ENCODE measurements at regions not wholly inside any gene's neighbourhood (a gene's known extent, or its start where the extent isn't known, plus 50 kb on each side); places are given as distances from the start of the nearest gene placed in this dataset.

GRCh38 chr11:71145988-71146824 lies 106.2 kb downstream of the SHANK2 start (continued):
- TF ChIP-seq NANOG (IDR thresholded peaks at IDR 0.05; ENCODE audit: borderline replicate concordance) = no peak
- TF ChIP-seq POLR2AphosphoS5 (IDR thresholded peaks at IDR 0.05; ENCODE audit: low read depth) = no peak
- no peak for TF ChIP-seq ZNF114 (CRISPR knock-in tag; IDR thresholded peaks at IDR 0.05)
- no peak for TF ChIP-seq EZH2phosphoT487 (IDR thresholded peaks at IDR 0.05; ENCODE audit: unreplicated experiment)
- TF ChIP-seq ETS1 (IDR thresholded peaks at IDR 0.05) = no peak
- TF ChIP-seq REST (IDR thresholded peaks at IDR 0.05; ENCODE audit: unreplicated experiment) = no peak
- TF ChIP-seq JUNB (IDR thresholded peaks at IDR 0.05; ENCODE audit: unreplicated experiment) = no peak
- no peak for TF ChIP-seq ZNF331 (CRISPR knock-in tag; IDR thresholded peaks at IDR 0.05; ENCODE audit: low read depth)
- TF ChIP-seq CREB1 (CRISPR knock-in tag; IDR thresholded peaks at IDR 0.05; ENCODE audit: low read depth) = no peak

- Histone ChIP-seq H3K36me3 (ENCODE audit: insufficient read depth) (0 out of 2 replicates have a peak, but pooled peaks cover 4% of the 10 kb centered on the region), H3K4me1 (ENCODE audit: insufficient read depth) (no peaks in the 10 kb centered on the region), H2AFZ (no peak overlapping the region), H3K4me3 (no peak overlapping the region), H3K9me2 (ENCODE audit: insufficient read depth) (no peaks in the 10 kb centered on the region), H4K20me1 (replicated peaks; ENCODE audit: insufficient read depth) (peaks cover 7% of the 10 kb centered on the region), H3K79me2 (replicated peaks; ENCODE audit: insufficient read depth) (peaks cover 17% of the 10 kb centered on the region), H3K27ac (ENCODE audit: low read depth) (no peak overlapping the region), H3K4me2 (no peak overlapping the region), H3K27me3 (ENCODE audit: insufficient read depth) (no peaks in the 10 kb centered on the region), H3F3A (replicated peaks; ENCODE audit: low read depth) (no peaks in the 10 kb centered on the region)
- H3K36me3 Mint-ChIP-seq (ENCODE audit: low read depth) = peaks cover 21% of the 10 kb centered on the region
- DNase-seq (ENCODE audit: low spot score) (no peak), ATAC-seq (no peak)
- H3K9me3 Mint-ChIP-seq = no peaks in the 10 kb centered on the region
- H3K4me1 Mint-ChIP-seq = peaks cover 30% of the 10 kb centered on the region
- H3K27ac Mint-ChIP-seq = no peak overlapping the region
- H3K27me3 Mint-ChIP-seq (ENCODE audit: insufficient read depth, low read depth, poor library complexity) = peaks cover 7% of the 10 kb centered on the region
- no peak overlapping the region for H3K4me3 Mint-ChIP-seq
- TF ChIP-seq JUNB (IDR thresholded peaks at IDR 0.05; ENCODE audit: unreplicated experiment) (no peak), POLR2AphosphoS5 (IDR thresholded peaks at IDR 0.05; ENCODE audit: low read depth) (no peak), EZH2phosphoT487 (IDR thresholded peaks at IDR 0.05; ENCODE audit: unreplicated experiment) (no peak), EZH2 (IDR thresholded peaks at IDR 0.05; ENCODE audit: low read depth, unreplicated experiment) (no peak), ZNF331 (CRISPR knock-in tag; IDR thresholded peaks at IDR 0.05; ENCODE audit: low read depth) (no peak), CREB1 (CRISPR knock-in tag; IDR thresholded peaks at IDR 0.05; ENCODE audit: low read depth) (no peak)
- TF ChIP-seq, protein P1, sequence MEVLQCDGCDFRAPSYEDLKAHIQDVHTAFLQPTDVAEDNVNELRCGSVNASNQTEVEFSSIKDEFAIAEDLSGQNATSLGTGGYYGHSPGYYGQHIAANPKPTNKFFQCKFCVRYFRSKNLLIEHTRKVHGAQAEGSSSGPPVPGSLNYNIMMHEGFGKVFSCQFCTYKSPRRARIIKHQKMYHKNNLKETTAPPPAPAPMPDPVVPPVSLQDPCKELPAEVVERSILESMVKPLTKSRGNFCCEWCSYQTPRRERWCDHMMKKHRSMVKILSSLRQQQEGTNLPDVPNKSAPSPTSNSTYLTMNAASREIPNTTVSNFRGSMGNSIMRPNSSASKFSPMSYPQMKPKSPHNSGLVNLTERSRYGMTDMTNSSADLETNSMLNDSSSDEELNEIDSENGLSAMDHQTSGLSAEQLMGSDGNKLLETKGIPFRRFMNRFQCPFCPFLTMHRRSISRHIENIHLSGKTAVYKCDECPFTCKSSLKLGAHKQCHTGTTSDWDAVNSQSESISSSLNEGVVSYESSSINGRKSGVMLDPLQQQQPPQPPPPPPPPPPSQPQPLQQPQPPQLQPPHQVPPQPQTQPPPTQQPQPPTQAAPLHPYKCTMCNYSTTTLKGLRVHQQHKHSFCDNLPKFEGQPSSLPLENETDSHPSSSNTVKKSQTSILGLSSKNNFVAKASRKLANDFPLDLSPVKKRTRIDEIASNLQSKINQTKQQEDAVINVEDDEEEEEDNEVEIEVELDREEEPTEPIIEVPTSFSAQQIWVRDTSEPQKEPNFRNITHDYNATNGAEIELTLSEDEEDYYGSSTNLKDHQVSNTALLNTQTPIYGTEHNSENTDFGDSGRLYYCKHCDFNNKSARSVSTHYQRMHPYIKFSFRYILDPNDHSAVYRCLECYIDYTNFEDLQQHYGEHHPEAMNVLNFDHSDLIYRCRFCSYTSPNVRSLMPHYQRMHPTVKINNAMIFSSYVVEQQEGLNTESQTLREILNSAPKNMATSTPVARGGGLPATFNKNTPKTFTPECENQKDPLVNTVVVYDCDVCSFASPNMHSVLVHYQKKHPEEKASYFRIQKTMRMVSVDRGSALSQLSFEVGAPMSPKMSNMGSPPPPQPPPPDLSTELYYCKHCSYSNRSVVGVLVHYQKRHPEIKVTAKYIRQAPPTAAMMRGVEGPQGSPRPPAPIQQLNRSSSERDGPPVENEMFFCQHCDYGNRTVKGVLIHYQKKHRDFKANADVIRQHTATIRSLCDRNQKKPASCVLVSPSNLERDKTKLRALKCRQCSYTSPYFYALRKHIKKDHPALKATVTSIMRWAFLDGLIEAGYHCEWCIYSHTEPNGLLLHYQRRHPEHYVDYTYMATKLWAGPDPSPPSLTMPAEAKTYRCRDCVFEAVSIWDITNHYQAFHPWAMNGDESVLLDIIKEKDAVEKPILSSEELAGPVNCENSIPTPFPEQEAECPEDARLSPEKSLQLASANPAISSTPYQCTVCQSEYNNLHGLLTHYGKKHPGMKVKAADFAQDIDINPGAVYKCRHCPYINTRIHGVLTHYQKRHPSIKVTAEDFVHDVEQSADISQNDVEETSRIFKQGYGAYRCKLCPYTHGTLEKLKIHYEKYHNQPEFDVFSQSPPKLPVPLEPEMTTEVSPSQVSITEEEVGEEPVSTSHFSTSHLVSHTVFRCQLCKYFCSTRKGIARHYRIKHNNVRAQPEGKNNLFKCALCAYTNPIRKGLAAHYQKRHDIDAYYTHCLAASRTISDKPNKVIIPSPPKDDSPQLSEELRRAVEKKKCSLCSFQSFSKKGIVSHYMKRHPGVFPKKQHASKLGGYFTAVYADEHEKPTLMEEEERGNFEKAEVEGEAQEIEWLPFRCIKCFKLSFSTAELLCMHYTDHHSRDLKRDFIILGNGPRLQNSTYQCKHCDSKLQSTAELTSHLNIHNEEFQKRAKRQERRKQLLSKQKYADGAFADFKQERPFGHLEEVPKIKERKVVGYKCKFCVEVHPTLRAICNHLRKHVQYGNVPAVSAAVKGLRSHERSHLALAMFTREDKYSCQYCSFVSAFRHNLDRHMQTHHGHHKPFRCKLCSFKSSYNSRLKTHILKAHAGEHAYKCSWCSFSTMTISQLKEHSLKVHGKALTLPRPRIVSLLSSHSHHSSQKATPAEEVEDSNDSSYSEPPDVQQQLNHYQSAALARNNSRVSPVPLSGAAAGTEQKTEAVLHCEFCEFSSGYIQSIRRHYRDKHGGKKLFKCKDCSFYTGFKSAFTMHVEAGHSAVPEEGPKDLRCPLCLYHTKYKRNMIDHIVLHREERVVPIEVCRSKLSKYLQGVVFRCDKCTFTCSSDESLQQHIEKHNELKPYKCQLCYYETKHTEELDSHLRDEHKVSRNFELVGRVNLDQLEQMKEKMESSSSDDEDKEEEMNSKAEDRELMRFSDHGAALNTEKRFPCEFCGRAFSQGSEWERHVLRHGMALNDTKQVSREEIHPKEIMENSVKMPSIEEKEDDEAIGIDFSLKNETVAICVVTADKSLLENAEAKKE (CRISPR knock-in tag; IDR thresholded peaks at IDR 0.05) = no peak
Observed at GRCh38 chr11:71145368-71145767, 107.0 kb downstream of the SHANK2 start.
